ENCODE measurements at regions not wholly inside any gene's neighbourhood (a gene's known extent, or its start where the extent isn't known, plus 50 kb on each side); places are given as distances from the start of the nearest gene placed in this dataset.

- DNase-seq = peak; percentile 25
Measured at GRCh38 chr5:3827624-3828023, 232.0 kb downstream of the IRX1 start.

GRCh38 chr5:3828761-3829160 lies 233.1 kb downstream of the IRX1 start:
- DNase-seq = peak; percentile 40

- no peak for DNase-seq
Measured at GRCh38 chr5:3833566-3833965, 237.9 kb downstream of the IRX1 start.

DNA sequence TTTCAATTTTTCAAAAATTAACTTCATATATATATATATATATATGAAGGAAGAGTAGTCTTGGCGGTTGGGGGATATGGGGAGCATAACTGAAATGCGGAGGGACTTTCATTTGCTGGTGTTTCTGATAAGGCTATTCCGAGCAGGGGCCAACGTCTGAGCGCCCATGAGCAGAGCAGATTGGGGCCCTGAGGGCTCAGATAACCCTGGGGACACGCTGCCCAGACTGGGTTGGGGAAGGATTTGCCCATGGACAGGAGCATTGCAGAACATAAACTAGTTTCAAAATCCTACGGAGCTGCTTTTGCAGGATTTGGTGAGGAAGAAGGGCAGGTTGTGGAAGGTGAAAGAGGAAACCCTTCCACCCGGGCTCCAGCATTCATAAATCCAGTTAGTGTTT lies 240.2 kb downstream of the IRX1 start:
- no peak for DNase-seq

GRCh38 chr5:3836528-3836927 lies 240.9 kb downstream of the IRX1 start:
- no peak for DNase-seq

GRCh38 chr5:3837506-3837905 lies 241.9 kb downstream of the IRX1 start:
- no peak for DNase-seq

DNA sequence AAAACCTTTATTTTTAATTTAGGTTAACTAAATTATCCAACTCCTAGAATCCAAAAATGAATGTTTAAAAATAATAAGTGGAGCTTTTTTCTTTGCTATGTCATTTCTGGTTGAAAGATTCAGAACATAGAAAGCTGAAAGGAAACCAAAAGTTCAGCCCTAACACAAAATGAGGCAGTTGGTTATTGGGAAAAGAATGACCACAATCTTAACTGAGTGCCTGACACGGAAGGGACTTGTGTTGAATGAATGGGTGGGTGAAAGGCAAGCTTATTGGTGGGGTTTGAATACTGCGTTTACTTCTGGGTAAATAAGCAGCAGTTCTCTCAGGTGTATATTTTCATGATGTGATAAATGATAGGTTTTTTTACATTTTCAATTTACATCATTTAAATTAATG lies 243.5 kb downstream of the IRX1 start:
- no peak for DNase-seq

GRCh38 chr5:3842591-3842990 lies 247.0 kb downstream of the IRX1 start:
- no peak for DNase-seq

GRCh38 chr5:3843706-3844105 lies 248.1 kb downstream of the IRX1 start:
- no peak for DNase-seq

DNA sequence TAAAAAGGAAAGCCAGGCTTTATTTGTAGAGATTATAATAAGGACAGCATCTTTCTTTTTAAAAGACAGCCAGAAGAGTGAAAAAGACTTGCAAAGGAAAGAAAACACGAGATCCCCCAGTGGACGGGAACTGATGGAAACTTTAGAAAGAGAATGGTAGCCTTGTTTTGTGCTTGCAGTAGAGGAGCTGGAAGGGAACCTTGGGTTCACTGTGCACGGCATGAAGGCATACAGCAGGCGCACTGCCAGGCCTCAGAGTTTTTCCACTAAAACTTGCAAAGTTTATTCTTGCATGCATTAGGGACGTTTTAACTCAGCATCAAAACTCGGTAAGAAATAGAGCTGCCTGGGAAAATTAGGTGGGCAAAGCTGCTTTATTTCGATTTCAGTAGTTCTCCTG lies 248.6 kb downstream of the IRX1 start:
- DNase-seq = no peak

GRCh38 chr5:3845230-3845629 lies 249.6 kb downstream of the IRX1 start:
- DNase-seq = no peak

DNA sequence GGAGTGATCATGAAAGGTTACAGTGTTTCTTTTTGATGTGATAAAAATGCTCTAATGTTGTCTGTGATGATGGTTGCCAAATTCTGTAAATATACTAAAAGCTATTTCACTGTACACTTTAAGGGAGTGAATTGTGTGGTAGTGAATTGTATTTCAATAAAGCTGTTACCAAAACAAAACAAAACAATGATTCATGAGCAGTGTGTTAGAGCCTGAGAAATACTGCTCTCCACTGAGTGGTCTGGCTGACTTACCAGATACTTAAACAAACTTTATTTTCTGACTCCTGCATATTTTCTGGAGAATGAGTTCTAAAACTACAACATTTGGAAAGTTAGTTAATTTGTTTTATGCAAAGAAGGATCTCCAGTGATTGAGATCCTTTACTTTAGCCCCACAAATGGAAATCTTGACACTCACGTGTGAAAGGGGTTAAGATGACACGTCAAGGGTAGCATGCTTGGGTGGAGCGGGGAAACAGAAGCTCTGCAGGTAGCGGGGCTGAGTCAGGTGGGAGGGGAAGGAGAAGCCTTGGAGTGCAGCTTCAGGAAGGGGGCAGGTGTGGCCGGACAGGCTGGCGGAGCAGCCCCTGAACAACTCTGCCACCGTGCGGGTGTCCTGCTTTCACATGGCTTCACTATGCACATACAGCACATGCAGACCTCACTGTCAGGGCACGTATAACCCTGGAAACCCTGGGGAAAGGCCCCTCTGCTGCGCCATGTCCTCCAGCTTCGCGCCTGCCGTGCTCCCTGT lies 256.7 kb downstream of the IRX1 start:
- no peak for DNase-seq

DNA sequence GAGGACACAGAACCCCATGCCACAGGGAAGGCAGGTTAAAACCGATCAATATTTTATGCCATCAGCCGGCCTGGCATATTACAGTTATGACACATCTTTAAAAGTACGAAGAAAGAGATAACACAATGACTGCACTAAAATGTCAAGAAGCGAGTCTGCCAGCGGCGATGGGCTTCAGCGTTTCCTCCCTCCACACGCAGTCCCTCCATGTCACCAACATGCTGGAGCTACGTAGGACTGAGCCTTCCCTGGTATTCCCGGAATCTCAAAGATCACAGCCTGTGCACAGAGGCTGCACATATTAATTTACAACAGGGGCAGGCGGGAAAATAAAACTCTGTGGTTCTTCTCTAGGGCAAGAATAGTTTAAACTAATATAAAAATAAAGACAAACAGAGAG lies 257.7 kb downstream of the IRX1 start:
- DNase-seq = no peak

DNA sequence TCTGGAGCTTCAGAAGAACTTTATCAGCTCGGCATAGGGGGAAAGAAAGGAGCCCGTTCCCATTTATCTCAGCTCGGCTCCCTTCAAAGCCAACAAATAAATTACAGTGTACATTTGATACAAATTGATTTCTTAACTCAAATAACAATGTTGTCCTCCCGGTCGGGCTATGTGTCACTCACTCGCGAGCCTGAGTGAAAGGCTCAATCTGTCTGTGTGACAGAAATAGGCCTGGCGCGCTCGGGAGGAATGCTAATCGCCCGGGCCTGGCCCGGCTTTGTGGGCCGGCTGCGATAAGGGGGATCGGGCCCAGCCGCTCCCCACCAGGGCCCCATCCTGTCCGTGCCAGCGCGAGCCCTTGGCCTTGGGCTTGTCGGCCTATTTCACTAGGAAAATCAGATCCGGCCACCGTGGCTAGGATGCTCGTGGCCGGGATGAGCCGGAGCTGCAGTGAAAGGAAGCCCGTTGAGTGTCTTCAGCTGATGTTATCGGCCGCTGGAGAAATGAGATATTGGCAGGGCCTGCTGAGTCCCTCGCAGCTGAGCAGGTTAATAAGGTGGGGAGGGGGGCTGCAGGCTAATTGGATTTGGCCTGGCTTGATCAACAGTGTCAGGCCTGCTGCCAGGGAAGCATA lies 258.7 kb downstream of the IRX1 start:
- no peak for DNase-seq

GRCh38 chr5:3856036-3856435 lies 260.4 kb downstream of the IRX1 start:
- DNase-seq = no peak

- DNase-seq = no peak
Measured at GRCh38 chr5:3858524-3858923, 262.9 kb downstream of the IRX1 start.

- DNase-seq = no peak
Measured at GRCh38 chr5:3862906-3863305, 267.3 kb downstream of the IRX1 start.

DNA sequence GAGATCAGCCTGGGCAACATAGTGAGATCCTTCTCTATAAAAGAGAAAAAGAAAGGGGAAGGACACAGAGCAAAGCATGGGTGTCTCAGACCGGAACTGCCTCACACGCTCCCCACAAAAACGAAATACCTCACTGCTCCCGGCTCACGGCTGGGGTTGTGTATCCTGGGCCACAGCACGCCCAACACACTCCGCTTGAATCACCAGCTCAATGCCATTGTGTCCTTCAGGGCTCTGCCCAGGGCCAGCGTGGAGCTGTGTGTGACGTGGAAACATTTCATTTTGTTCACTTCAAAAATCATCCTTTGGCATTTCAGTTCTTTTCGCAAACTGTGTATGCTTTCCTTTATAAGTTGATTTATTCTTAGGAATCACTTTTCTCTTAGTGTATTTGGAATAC lies 279.5 kb downstream of the IRX1 start:
- DNase-seq = no peak

DNA sequence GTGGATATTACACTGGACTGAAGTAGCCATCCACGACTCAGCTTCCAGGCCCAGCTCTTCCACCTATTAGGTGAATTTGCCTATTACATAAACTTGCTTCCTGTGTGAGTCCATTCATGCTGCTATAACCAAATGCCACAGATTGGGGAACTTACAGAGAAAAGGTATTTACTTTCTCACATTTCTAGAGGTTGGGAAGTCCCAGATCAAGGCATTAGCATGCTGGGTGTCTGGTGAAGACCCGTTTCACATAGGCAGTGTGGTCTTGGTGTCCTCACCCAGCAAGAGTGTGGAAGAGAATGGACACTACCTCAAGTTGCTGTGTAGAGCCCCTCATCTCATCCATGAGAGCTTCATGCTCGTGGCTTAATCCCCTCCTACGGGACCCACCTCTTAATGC lies 282.6 kb downstream of the IRX1 start:
- no peak for DNase-seq

GRCh38 chr5:3883040-3883439 lies 287.4 kb downstream of the IRX1 start:
- DNase-seq = no peak

DNA sequence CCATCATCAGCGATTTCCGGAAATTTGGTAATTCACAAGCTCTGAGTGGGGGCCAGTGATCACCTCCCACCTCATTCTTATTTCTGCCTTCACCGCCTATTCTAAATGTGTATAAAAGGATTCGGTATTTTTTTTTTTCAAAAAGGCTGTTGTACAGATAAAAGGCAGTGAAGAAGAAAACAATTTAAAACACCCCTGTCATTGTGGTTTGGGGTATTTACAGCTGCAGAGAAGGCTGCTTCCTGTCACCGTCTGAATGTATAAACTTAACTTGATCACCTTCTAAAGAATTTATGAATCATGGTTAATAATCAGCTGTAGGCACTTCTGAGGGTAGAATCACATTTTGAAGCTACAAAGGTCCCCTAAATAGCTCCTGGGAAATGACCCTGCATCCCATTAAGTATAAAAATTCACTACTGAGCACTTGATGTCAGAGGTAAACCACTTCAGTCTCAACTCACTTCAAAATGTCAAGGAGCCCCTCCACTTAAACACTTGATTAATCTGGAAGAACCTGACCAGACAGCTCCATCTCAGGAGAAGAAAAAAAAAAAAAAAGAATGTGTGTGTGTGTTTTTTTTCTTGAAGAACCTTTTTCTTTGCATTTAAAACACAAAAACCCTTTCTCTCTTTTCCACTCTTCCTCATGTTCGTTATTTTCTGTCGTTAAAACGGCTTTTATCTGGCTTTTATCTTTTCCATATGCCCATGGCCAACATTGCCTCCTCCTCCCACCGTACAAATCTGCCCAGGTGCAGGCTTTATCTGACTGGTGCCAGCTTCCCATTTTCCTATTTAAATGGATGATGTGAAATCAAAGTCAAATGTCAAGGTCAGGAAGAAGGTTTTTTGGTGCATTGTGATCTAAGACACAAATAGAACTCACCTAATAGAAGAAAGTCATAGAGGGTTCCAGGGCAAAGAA lies 291.2 kb downstream of the IRX1 start:
- DNase-seq = no peak

DNA sequence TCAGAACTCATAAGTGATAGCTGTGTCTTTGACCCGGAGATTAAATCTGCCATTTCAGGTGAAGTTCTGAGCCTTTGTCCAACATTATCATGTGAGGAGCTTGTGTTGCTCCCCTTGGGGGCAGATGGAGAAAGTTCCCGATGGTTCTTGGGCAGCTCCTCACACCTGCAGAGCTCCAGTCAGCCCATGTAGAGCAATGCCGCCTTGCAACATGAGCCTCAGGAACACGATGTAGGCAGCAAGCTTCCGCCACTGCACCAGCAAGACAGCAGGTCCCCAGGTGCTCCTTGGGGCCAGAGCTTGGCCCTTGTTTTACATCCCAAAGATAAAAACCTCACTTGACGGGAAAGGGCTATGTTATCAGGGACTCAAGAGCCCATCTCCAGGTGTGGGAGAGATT lies 292.7 kb downstream of the IRX1 start:
- DNase-seq = no peak

DNA sequence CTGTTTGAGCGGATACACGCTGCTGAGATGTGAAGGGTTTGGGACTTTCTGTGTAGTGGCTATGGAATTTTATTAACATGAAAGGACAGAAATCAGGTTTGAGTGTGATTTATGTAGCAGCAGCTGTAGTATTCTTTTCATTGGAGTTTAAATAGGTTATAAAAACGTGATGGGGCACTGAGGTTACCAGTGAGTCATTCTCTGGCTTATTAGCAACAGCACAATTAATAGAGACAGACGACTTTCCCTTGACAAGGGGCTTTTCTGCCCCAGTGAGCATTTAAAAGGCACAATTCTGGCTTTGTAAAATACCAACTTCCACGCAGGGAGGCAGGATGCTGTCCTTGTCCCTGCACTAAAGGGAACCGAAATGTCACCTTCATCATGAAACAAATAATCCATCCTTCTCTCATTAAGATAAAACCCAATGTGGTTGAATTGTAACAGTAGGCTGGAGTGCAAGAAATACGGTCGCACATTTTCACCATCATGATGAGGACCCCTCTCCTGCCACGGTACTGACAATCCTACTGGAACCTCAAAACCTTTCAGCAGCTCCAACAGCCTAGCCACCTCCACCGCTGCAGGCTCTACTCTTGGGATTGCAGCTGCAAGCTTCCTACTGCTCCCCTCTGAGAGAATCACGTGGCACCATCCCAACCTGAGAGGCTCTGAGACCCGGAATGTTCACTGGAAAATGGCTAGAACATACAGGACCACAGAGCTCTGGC lies 293.9 kb downstream of the IRX1 start:
- no peak for DNase-seq
